ENCODE measurements at regions not wholly inside any gene's neighbourhood (a gene's known extent, or its start where the extent isn't known, plus 50 kb on each side); places are given as distances from the start of the nearest gene placed in this dataset.

DNA sequence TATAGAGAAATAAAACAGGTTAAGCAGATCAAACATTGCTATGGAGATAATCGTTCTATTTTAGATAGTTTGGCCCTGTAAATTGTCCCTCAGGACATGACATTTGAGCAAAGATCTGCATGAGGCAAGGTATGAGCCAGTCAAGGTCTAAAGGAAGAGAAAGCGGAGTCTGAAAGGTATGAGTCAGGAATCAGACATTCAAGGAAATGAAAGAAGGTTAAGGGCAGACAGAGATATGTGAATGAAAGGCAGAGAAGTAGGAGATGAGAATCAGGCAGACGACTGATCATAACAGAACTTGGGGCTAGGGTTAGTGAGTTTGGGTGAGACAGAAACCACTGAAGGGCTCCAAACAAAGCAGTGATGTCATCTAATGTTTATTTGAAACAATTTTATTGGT lies 775.8 kb downstream of the MAFB start:
- WGBS, 3 donors = 54% methylated on average over 3 of the region's 3 CpGs
- TF ChIP-seq EP300 (IDR thresholded peaks at IDR 0.05) (no peak), POLR2A (IDR thresholded peaks at IDR 0.05) (no peak)
- TF ChIP-seq, protein P1, sequence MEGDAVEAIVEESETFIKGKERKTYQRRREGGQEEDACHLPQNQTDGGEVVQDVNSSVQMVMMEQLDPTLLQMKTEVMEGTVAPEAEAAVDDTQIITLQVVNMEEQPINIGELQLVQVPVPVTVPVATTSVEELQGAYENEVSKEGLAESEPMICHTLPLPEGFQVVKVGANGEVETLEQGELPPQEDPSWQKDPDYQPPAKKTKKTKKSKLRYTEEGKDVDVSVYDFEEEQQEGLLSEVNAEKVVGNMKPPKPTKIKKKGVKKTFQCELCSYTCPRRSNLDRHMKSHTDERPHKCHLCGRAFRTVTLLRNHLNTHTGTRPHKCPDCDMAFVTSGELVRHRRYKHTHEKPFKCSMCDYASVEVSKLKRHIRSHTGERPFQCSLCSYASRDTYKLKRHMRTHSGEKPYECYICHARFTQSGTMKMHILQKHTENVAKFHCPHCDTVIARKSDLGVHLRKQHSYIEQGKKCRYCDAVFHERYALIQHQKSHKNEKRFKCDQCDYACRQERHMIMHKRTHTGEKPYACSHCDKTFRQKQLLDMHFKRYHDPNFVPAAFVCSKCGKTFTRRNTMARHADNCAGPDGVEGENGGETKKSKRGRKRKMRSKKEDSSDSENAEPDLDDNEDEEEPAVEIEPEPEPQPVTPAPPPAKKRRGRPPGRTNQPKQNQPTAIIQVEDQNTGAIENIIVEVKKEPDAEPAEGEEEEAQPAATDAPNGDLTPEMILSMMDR (IDR thresholded peaks at IDR 0.05) = no peak
- intact Hi-C loops (cut with DNase I) = no loop called here
- Histone ChIP-seq H3K36me3 (no peaks in the 10 kb centered on the region), H3K27me3 (no peaks in the 10 kb centered on the region), H3K4me3 (no peak overlapping the region), H3K9me3 (no peaks in the 10 kb centered on the region), H3K27ac (no peak overlapping the region), H3K4me1 (ENCODE audit: insufficient read depth) (no peaks in the 10 kb centered on the region)
- no peak for DNase-seq

DNA sequence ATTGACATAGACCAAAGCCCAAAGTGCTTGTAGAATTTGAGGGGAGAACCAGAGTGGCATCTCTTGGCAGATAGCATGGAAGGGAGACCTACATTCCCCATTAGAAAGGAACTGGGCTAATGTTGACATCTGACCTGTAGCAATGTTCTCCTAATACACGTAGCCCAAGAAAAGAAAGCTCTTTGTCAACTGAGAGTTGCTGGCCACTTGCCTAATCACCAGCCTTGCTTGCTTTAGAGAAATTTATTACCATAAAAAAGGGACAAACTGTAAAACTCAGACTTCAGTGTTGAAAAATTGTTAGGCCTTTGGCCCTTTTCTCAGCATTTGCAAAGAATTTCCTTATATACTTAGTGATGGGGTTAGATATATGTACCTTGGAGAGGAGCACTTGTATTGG lies 777.5 kb downstream of the MAFB start:
- Histone ChIP-seq H3K27ac (no peak overlapping the region), H3K27me3 (no peaks in the 10 kb centered on the region), H3K36me3 (no peaks in the 10 kb centered on the region), H3K4me3 (no peak overlapping the region), H3K9me3 (no peaks in the 10 kb centered on the region), H3K4me1 (ENCODE audit: insufficient read depth) (no peaks in the 10 kb centered on the region)
- DNase-seq = no peak
- intact Hi-C loops (cut with DNase I) = no loop called here
- WGBS, 3 donors = 33 to 47% (median 39%) methylated on average over 1 of the region's 1 CpG
- TF ChIP-seq, protein P1 (IDR thresholded peaks at IDR 0.05) = no peak
- TF ChIP-seq POLR2A (IDR thresholded peaks at IDR 0.05) (no peak), EP300 (IDR thresholded peaks at IDR 0.05) (no peak)

DNA sequence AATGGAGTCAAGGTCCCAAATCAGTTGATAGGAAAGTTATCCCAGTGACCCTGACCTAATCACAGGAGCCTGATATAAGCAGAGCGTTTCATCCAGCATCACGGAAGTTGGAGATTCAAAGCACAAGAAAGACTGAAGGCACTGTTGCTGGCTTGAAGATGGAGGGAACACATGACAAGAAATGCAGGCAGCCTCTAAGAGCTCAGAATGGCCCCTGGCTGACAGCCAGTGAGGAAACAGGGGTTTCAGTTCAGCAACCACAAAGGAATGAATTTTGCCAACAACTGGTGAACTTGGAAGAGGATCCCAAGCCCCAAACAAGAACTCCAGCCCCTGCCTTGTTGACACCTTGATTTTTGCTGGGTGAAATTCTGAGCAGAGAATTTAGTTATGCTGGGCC lies 778.5 kb downstream of the MAFB start:
- H3K27me3 ChIP-seq = no peaks in the 10 kb centered on the region
- intact Hi-C loops (cut with DNase I) = no loop called here
- no peaks in the 10 kb centered on the region for H3K4me1 ChIP-seq (ENCODE audit: insufficient read depth)
- no peak for DNase-seq
- 29 to 59% (median 35%) methylated on average over 2 of the region's 2 CpGs for WGBS, 3 donors
- H3K4me3 ChIP-seq = no peak overlapping the region
- TF ChIP-seq, protein P1 (IDR thresholded peaks at IDR 0.05) = no peak
- TF ChIP-seq POLR2A (IDR thresholded peaks at IDR 0.05) (no peak), EP300 (IDR thresholded peaks at IDR 0.05) (no peak)
- H3K9me3 ChIP-seq = no peaks in the 10 kb centered on the region
- no peak overlapping the region for H3K27ac ChIP-seq
- no peaks in the 10 kb centered on the region for H3K36me3 ChIP-seq

DNA sequence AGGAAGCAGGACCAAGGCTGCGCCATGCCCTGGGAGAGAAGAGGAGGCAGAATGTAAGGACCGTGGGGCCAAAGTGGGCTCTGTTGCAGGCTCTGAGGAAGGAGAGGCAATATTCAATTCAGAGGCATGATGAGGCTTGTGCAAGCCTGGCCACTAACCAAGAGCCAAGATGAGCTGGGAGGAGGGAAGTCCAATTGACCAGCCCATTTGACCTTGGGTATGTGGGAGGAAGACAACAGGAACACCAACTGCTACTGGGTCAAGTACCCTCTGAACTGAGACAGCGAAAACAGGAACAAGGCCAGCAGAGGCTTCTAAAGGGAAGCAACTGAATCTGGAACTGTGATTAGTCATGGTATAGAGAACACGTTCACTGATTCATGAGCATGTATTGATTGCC lies 779.6 kb downstream of the MAFB start:
- no peak overlapping the region for H3K27ac ChIP-seq
- no peak for TF ChIP-seq POLR2A (IDR thresholded peaks at IDR 0.05)
- TF ChIP-seq, protein P1 (IDR thresholded peaks at IDR 0.05) = no peak
- no peak for TF ChIP-seq EP300 (IDR thresholded peaks at IDR 0.05)
- no peaks in the 10 kb centered on the region for H3K36me3 ChIP-seq
- H3K4me1 ChIP-seq (ENCODE audit: insufficient read depth) = no peaks in the 10 kb centered on the region
- H3K9me3 ChIP-seq = no peaks in the 10 kb centered on the region
- 83 to 84% (median 83%) methylated on average over 4 of the region's 4 CpGs for WGBS, 3 donors
- no peaks in the 10 kb centered on the region for H3K27me3 ChIP-seq
- intact Hi-C loops (cut with DNase I) = no loop called here
- DNase-seq = no peak
- no peak overlapping the region for H3K4me3 ChIP-seq

All from ovary (tissue), 7 donors.